IMR-90 (cell line): ENCODE measurements at regions not wholly inside any gene's neighbourhood (a gene's known extent, or its start where the extent isn't known, plus 50 kb on each side); places are given as distances from the start of the nearest gene placed in this dataset.

Experiments used
- ATAC-seq: fragments of 200-7000 bp; cut with Tn5 transposase; 2 replicates; pipeline ENCODE4 v1.9.1; 2020; ENCODE audit warnings: low read depth, mild to moderate bottlenecking, moderate library complexity
- BruUV-seq: library from RNA; stranded (reverse); fragments of 400-500 nt; replicated peaks from 2 replicates; lab custom pipeline; 2021; lab: Mats Ljungman, UMichigan
- CTCF ChIA-PET: fragments of 300-600 bp; formaldehyde crosslinking; extraction: SDS; loops from one replicate; lab custom pipeline; 2021; ENCODE audit warnings: antibody characterized with exemption; lab: Yijun Ruan, JAX
- POLR2A ChIA-PET: fragments of 300-600 bp; sonication (Branson Sonifier 250); formaldehyde crosslinking; loops from one replicate; lab custom pipeline; 2022; ENCODE audit warnings: antibody characterized with exemption; ENCODE audit not compliant: unreplicated experiment; lab: Charles Lee
- DNase-seq: peaks from one replicate; pipeline ENCODE4 v3.0.0; 2013
- H2AFZ ChIP-seq: replicated peaks from 2 replicates; pipeline ENCODE3; 2013; ENCODE audit warnings: low read length, mild to moderate bottlenecking; ENCODE audit not compliant: poor library complexity
- H2AK5ac ChIP-seq: 2 replicates; pipeline ENCODE4 v1.6.1; 2013; ENCODE audit warnings: low read depth, low read length, inconsistent platforms
- H2AK9ac ChIP-seq: replicated peaks from 2 replicates; pipeline ENCODE3; 2013; ENCODE audit warnings: mild to moderate bottlenecking, low read depth, low read length, moderate library complexity; ENCODE audit not compliant: poor library complexity
- H2BK120ac ChIP-seq: 2 replicates; pipeline ENCODE4 v1.6.1; 2013; ENCODE audit warnings: low read depth, low read length, inconsistent platforms
- H2BK15ac ChIP-seq: 3 replicates; pipeline ENCODE4 v1.6.1; 2013; ENCODE audit warnings: low read depth, low read length, inconsistent platforms
- H2BK20ac ChIP-seq: 2 replicates; pipeline ENCODE4 v1.6.1; 2013; ENCODE audit warnings: low read depth, mild to moderate bottlenecking, inconsistent platforms, low read length, moderate library complexity
- H2BK5ac ChIP-seq: 2 replicates; pipeline ENCODE4 v1.6.1; 2013; ENCODE audit warnings: mild to moderate bottlenecking, low read depth, low read length, inconsistent platforms; ENCODE audit not compliant: poor library complexity, severe bottlenecking
- H3K14ac ChIP-seq: replicated peaks from 2 replicates; pipeline ENCODE4 v1.6.1; 2013; ENCODE audit warnings: low read depth, low read length, inconsistent platforms
- H3K18ac ChIP-seq: 2 replicates; pipeline ENCODE4 v1.6.1; 2013; ENCODE audit warnings: low read depth, low read length, control low read depth
- H3K23ac ChIP-seq: 2 replicates; pipeline ENCODE4 v1.6.1; 2013; ENCODE audit warnings: low read depth, low read length, inconsistent platforms
- H3K27ac ChIP-seq: 2 replicates; pipeline ENCODE4 v1.5.1; 2013; ENCODE audit warnings: mild to moderate bottlenecking, control low read depth, low read length; ENCODE audit not compliant: insufficient read depth
- H3K27me3 ChIP-seq: 2 replicates; pipeline ENCODE4 v1.6.1; 2013; ENCODE audit warnings: low read length; ENCODE audit not compliant: control insufficient read depth, insufficient read depth
- H3K36me3 ChIP-seq: 2 replicates; pipeline ENCODE4 v1.6.1; 2013; ENCODE audit warnings: low read length, mixed read lengths; ENCODE audit not compliant: control insufficient read depth, insufficient read depth
- H3K4ac ChIP-seq: 2 replicates; pipeline ENCODE4 v1.6.1; 2013; ENCODE audit warnings: low read depth, low read length, inconsistent platforms
- H3K4me1 ChIP-seq: 2 replicates; pipeline ENCODE4 v1.6.1; 2013; ENCODE audit warnings: low read length, mixed read lengths; ENCODE audit not compliant: control insufficient read depth, insufficient read depth
- H3K4me2 ChIP-seq: 2 replicates; pipeline ENCODE4 v1.6.1; 2013; ENCODE audit warnings: low read depth, mild to moderate bottlenecking, control low read depth, low read length, moderate library complexity
- H3K4me3 ChIP-seq: 2 replicates; pipeline ENCODE4 v1.5.1; 2013; ENCODE audit warnings: low read depth, mild to moderate bottlenecking, control low read depth, low read length, moderate library complexity; ENCODE audit not compliant: insufficient read depth
- H3K56ac ChIP-seq: 2 replicates; pipeline ENCODE4 v1.6.1; 2013; ENCODE audit warnings: low read length, inconsistent platforms; ENCODE audit not compliant: insufficient read depth; ENCODE audit errors: extremely low read depth
- H3K79me1 ChIP-seq, 2 experiments: 2 replicates each; pipeline ENCODE4 v1.6.1; 2013; ENCODE audit warnings: low read length in 2 of 2, inconsistent platforms in 1 of 2, low read depth in 1 of 2
- H3K9ac ChIP-seq: 2 replicates; pipeline ENCODE4 v1.6.1; 2013; ENCODE audit warnings: low read depth, low read length, control low read depth
- H3K9me1 ChIP-seq: 2 replicates; pipeline ENCODE4 v1.6.1; 2013; ENCODE audit warnings: low read length, inconsistent platforms; ENCODE audit not compliant: insufficient read depth
- H3K9me3 ChIP-seq: 2 replicates; pipeline ENCODE4 v1.6.1; 2013; ENCODE audit warnings: low read length; ENCODE audit not compliant: control insufficient read depth, insufficient read depth
- H4K20me1 ChIP-seq: 2 replicates; pipeline ENCODE4 v1.6.1; 2013; ENCODE audit warnings: low read length, inconsistent platforms; ENCODE audit not compliant: insufficient read depth
- H4K5ac ChIP-seq: 2 replicates; pipeline ENCODE4 v1.6.1; 2013; ENCODE audit warnings: mild to moderate bottlenecking, low read depth, low read length, control low read depth
- H4K8ac ChIP-seq, 2 experiments: 2 replicates each; pipeline ENCODE4 v1.6.1; 2013; ENCODE audit warnings: low read depth in 2 of 2, low read length in 2 of 2, control low read depth in 1 of 2, inconsistent platforms in 1 of 2
- H4K91ac ChIP-seq: 2 replicates; pipeline ENCODE4 v1.6.1; 2013; ENCODE audit warnings: low read depth, low read length, inconsistent platforms; ENCODE audit not compliant: insufficient read depth
- USF2 ChIP-seq: fragments of 150-350 bp; IDR thresholded peaks from 2 replicates; pipeline ENCODE4 v1.6.1; 2017; ENCODE audit warnings: mild to moderate bottlenecking, antibody characterized with exemption, low read length, low read depth
- WGBS, 2 experiments: methylation state at CpG; one replicate each; pipeline versions ENCODE4 v1.1.5 to v1.1.7; 2013; ENCODE audit warnings: missing lambda C conversion rate in 2 of 2; ENCODE audit not compliant: insufficient read length in 1 of 2; ENCODE audit errors: extremely low coverage in 2 of 2; 5-methylcytosine and 5-hydroxymethylcytosine counted together
- dilution Hi-C: fragments of 300-500 bp; cut with HindIII; formaldehyde crosslinking; loops from one replicate; pipeline ENCODE4 v1.14.3; 2018; ENCODE audit warnings: low sequenced_read_pairs; ENCODE audit not compliant: unreplicated experiment
- in situ Hi-C: fragments of 300-500 bp; cut with MboI; formaldehyde crosslinking; loops from 3 replicates; pipeline ENCODE4 v1.14.3; 2019; ENCODE audit warnings: low sequenced_read_pairs, inconsistent platforms, mixed read lengths
- intact Hi-C: fragments of 100-400 bp; cut with micrococcal nuclease; formaldehyde crosslinking; loops from 2 replicates; pipeline ENCODE4 v1.10.0; 2022

DNA sequence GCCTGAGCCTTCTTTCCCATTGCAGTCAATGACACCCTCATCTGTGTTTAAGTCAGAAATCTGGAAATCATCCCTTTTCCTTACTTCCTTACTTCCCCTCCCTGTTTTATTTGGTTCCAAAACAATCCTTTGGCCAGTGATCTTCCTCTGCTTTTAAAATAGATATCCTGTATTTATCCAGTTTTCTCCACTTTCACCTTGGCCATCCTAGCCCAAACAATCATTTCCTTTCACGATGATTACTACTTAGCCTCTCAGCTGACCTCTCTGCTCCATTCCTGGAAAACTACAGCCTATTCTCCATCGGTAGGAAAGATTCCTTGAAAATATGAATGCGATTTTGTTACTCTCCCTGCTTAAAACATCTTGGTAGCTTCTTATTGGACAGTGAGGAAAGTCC is 565.4 kb downstream of the TLR4 start:
- Histone ChIP-seq H2BK20ac (no peak overlapping the region), H4K8ac (no peak overlapping the region), H2AFZ (no peak overlapping the region), H3K9ac (no peak overlapping the region), H3K79me1 (no peaks in the 10 kb centered on the region), H3K14ac (no peak overlapping the region), H2BK120ac (no peak overlapping the region), H3K27me3 (no peaks in the 10 kb centered on the region), H3K56ac (no peak overlapping the region), H4K5ac (no peak overlapping the region), H2BK15ac (no peak overlapping the region), H2AK5ac (no peak overlapping the region), H3K23ac (no peak overlapping the region), H2BK5ac (no peak overlapping the region), H4K91ac (no peak overlapping the region), H3K18ac (no peak overlapping the region), H3K36me3 (no peaks in the 10 kb centered on the region), H3K4me2 (no peak overlapping the region), H4K20me1 (no peaks in the 10 kb centered on the region), H3K4me1 (no peaks in the 10 kb centered on the region), H3K27ac (no peak overlapping the region), H3K4me3 (no peak overlapping the region), H3K9me3 (peaks cover 6% of the 10 kb centered on the region), H2AK9ac (no peak overlapping the region), H3K9me1 (no peaks in the 10 kb centered on the region), H3K4ac (no peak overlapping the region)
- ATAC-seq: no peak
- dilution Hi-C loops (no loop called here), intact Hi-C loops (no loop called here), in situ Hi-C loops (no loop called here)
- WGBS, 2 experiments: no CpG with 5 or more reads among the region's 3 CpGs
- TF ChIP-seq USF2: no peak
- no peak for DNase-seq
- BruUV-seq: no TSS peak
- POLR2A ChIA-PET: no interaction called here
- CTCF ChIA-PET: no interaction called here
